HG03354 (cell line): ENCODE measurements at regions not wholly inside any gene's neighbourhood (a gene's known extent, or its start where the extent isn't known, plus 50 kb on each side); places are given as distances from the start of the nearest gene placed in this dataset.
"Not testable (repeated sequence)": the region's sequence is repeated elsewhere in the genome, so short reads cannot be mapped to it uniquely, and the experiment has no call there.

Experiments
- ATAC-seq: cut with Tn5 transposase; IDR thresholded peaks from one replicate; pipeline ENCODE4 v1.9.1; 2021; ENCODE audit warnings: mild to moderate bottlenecking; ENCODE audit not compliant: unreplicated experiment, poor library complexity, severe bottlenecking

DNA sequence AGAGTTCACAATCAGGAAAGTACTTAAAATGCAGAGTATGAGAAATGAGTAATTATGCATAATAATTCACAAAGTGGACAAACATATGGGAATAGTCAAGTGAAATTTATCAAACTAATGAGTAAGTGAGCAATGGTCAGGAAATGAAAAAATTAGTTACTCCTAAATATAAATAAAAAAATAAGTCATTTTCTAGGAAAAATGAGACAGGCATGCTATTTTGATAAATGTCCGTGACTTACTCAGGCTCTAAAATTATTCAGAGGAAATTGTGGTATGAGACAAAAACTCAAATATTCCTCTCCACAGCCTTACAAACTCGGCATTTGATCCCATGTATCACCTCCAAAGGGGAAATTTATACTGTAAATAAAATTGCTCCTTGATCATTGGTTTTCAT lies 181.2 kb downstream of the COX18 start:
- no peak for ATAC-seq

DNA sequence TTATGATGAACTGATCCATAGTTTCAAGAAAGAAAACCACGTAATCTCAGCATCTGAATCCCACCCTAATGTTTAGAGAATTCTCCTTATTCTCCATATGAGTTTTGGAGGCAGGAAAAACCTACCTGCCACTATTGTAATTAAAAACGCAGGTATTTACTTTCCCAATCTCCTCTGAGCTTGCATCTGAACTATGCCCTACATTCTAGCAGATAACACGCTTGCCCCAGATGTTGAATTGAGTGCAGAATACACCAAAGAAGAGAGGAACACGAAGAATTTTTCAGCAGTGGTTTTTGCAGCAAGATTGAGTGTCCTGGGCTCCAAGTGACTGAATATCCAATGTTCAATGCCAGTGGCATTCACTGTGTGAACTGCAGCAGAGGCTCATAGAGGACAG lies 182.4 kb downstream of the COX18 start:
- ATAC-seq, result no peak

DNA sequence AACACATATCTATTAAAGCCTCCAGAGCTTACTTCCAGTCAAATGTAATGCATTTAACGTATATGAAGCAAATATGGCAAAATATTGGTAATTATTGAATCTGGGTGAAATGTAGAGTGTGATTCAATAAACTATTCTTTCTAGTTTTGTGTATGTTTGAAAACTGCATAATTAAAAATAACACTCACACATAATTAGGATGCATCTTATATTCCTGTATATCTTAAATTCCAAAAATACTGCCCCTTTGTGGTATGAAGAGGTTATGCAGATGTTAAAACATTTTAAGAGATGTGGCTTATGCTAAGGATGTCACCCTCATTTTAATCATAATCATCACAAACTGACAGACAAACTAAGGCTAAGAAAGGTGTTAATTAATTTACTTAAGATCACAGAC lies 182.9 kb downstream of the COX18 start:
- no peak for ATAC-seq

DNA sequence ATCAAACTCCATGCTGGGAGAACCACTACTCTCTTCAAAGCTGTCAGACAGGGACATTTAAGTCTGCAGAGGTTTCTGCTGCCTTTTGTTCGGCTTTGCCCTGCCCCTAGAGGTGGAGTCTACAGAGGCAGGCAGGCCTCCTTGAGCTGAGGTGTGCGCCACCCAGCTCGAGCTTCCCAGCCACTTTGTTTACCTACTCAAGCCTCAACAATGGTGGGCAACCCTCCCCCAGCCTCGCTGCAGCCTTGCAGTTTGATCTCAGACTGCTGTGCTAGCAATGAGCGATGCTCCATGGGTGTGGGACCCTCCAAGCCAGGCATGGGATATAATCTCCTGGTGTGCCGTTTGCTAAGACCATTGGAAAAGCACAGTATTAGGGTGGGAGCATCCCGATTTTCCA lies 185.3 kb downstream of the COX18 start:
- ATAC-seq, result not testable (repeated sequence)

DNA sequence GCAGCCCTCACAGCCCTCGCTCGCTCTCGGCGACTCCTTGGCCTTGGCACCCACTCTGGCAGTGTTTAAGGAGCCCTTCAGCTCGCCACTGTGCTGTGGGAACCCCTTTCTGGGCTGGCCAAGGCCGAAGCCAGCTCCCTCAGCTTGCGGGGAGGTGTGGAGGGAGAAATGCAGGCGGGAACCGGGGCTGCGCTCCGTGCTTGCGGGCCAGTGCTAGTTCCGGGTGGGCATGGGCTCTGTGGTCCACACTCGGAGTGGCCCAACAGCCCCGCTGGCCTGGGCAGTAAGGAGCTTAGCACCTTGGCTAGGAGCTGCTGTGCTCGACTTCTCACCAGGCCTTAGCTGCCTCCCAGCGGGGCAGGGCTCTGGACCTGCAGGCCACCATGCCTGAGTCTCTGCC lies 192.6 kb downstream of the COX18 start:
- ATAC-seq, result no peak

DNA sequence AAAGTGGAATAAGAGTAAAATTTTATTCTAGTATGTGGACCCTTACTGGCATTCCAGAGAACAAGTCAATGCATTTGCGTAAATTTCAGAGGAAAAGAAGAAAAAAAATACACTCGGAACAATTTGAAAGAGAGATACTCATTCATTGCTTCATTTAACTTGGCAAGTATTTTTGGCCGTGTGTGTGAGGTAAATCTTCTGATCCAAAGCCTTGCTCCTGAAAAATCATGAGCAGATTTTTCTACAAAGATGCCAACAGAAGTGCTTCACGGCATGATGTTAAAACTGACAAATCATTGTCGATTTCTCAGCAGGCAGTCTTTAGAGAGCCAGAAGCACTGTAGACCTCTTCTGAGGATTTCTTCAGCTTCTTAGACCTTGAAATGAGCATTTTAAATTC lies 194.0 kb downstream of the COX18 start:
- ATAC-seq, result no peak

DNA sequence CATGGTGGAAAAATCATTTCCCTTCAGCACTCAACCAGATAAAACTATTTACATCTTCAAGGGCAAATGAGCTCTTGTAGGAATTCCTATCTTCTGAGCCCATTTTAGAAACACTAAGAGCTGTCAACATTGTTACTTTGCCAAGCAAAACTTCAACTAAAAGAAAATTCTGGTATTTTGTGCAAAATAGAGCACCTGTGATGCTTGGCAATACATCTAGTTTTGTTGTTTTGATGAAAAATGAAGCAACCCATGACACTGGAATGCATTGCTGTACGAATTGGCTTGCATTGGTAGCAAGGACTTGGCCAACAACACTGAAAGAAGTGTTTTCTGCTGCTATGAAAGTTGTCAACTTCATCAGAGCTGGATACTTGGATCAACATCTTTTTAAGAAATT lies 194.4 kb downstream of the COX18 start:
- no peak for ATAC-seq

DNA sequence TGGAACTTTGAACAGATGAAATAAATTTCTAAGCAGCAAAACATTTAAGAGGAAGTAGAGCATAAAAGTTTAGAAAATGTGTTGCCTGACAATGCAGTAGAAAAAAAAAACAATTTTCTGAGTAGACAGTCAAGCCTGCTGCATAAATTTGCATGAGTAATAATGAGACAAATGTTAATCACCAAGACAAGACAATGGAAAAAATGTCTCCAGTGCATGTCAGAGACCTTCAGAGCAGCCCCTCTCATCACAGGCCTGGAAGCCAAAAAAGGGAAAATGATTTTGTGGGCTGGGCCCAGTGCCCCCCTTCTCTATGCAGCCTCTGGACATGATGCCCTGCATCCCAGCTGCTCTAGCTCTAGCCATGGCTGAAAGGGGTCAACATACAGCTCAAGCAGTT lies 204.6 kb downstream of the COX18 start:
- no peak for ATAC-seq

DNA sequence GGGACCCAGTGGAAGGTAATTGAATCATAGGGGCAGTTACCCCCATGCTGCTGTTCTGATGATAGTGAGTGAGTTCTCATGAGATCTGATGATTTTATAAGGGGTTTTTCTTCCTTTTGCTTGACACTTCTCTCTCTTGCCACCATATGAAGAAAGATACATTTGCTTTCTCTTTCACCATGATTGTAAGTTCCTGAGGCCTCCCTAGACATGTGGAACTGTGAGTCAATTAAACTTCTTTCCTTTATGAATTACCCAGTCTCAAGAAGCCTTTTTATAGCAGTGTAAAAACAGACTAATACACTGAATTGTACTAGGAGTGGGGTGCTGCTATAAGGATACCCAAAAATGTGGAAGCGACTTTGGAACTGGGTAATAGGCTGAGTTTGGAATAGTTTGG lies 205.2 kb downstream of the COX18 start:
- ATAC-seq, result not testable (repeated sequence)

DNA sequence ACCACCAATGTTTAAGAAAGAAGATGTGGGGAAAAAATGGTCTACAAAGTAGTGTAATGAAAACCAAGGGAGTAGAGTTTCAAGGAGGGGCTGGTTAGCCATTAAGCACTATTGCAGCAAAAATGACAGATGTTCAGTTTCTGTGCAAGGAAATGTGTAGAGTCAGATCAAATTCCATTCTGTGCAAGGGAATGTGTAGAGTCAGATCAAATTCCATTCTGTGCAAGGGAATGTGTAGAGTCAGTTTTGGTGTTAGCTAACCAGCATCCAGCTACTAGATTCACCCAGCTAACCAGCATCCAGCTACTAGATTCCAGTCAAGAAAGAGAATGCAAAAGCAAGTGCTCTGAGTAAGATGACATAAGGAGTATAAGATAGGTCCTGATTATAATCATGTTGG lies 208.8 kb downstream of the COX18 start:
- ATAC-seq, result no peak

DNA sequence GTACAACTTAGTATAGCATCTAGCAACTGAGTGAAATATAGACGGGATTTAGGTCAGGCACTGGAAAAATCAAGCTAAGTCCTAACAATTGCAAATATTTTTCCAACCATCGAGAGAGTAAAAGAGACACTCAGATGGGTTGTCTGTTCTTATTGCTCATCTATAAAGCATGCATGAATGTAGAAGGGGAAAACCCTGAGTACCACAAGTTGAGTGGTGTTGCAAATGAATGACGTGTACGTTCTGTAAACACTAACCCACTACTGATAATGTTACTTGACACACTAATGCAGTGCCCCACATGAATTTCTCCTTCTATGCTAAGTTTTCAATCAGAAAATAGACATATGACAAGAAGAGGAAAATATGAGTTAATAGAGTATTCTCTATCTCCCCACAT lies 211.2 kb downstream of the COX18 start:
- ATAC-seq, result no peak

DNA sequence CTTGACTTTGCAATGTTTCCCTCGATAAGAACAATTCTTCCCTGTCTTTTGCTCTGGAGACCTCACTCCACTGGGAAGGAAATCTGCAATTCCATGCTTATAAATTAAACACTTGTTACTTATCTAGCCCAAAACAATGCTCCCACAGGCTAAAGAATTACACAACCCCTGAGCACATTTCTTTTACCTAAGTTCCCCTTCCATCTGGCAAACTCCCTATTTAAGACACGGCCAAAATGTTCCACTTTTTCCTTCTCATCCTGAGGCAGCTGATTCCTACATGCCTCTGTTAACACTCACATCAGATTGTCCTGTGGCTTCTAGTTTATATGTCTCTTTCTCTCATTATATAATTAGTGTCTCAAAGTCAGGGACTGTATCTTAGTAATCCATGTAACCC lies 211.7 kb downstream of the COX18 start:
- ATAC-seq, result no peak

DNA sequence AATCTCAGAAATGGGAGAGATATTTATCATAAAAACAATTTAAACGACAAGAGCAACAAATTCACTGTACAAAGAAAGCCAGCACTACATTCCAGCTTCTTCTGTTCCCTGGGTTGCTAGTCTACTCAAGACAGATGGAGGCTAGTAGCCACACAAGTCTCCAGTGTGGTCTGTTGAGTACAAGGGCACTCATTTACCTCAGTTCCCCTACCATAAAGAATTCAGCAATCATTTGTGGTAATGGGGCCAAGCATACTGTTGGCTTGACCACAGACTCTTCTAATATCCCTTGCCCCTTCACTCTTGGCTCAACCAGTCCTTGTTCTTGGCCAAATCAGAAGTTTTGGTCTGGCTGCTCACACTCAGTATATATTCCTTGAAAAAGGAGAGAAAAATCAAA lies 212.3 kb downstream of the COX18 start:
- no peak for ATAC-seq

DNA sequence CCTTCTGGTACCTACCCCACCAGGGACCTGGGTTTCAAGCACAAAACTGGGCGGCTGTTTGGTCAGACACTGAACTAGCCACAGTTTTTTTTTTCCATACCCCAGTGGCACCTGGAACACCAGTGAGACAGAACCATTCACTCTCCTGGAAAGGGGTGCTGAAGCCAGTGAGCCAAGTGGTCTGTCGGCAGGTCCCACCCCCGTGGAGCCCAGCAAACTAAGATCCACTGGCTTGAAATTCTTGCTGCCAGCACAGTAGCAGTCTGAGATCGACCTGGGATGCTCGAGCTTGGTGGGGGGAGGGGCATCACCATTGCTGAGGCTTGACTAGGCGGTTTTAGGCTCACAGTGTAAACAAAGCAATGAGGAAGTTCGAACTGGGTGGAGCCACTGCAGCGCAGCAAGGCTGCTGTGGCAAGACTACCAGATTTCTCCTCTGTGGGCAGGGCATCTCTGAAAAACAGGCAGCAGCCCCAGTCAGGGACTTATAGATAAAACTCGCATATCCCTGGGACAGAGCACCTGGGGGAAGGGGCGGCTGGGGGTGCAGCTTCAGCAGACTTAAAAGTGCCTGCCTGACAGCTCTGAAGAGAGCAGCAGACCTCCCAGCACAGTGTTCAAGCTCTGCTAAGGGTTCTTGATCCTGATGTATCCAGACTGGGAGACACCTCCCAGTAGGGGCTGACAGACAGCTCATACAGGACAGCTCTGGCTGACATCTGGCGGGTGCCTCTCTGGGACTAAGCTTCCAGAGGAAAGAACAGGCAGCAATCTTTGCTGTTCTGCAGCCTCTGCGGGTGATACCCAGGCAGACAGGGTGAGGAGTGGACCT lies 223.0 kb downstream of the COX18 start:
- no peak for ATAC-seq

DNA sequence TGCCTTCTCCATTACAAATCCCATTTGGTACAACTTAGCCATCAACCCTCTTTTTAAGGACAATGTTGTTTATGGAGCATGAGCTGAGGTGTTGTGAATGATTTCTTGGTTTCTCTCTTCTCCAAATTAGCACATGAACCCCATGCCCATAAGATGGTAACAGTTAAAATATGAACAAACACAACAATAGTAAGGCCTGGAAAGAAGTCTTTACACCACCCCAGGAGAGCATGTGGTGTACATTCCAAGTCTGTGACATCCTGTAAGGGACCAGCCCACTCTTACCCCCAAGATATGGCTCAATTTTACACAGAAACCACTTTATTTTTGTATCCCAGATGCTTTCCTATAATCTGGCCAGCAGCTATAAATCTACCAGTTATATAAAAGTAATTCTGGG lies 226.1 kb downstream of the COX18 start:
- ATAC-seq, result no peak

DNA sequence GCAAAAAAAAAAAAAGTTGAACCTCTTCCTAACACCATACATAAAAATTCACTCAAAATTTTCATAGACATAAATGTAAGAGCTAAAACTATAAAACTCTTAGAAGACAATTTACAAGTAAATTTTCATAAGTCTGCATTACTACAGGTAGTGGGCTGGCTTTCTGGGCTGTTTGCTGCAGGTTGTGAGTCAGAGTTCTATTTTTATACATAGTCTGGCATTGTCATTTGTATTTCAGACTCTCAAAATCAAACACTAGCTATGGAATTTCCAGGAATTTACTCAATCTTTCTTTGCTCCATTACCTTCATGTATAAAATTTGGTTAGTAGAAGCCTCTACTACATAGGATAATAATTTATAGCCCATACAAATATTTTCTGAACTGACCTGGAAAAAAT lies 227.2 kb downstream of the COX18 start:
- ATAC-seq, result no peak

DNA sequence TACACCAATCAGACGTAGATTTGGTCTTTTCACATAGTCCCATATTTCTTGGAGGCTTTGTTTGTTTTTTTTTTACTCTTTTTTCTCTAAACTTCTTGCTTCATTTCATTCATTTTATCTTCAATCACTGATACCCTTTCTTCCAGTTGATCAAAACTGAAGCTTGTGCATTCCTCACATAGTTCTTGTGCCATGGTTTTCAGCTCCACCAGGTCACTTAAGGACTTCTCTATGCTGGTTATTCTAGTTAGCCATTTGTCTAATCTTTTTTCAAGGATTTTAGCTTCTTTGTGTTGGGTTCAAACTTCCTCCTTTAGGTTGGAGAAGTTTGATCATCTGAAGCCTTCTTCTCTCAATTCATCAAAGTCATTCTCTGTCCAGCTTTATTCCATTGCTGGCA lies 229.3 kb downstream of the COX18 start:
- not testable (repeated sequence) for ATAC-seq

DNA sequence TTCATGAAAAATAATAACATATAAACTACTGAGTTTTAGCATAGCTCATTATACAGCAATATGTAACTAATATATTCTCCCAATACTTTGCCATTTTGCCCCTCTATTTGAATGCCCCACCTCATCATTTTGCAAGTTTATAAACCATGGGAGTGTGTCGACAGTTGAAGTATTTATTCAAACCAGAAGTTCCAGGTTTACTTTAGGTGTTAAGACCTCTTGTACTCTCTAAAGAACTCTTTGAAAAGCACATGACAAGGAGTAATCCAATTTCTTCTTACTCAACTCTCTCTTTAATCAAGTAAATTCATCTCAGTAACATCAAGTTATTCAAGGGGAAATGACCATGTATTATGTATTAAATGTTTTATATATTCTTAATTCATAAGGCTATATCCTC lies 240.7 kb downstream of the COX18 start:
- ATAC-seq, result no peak

DNA sequence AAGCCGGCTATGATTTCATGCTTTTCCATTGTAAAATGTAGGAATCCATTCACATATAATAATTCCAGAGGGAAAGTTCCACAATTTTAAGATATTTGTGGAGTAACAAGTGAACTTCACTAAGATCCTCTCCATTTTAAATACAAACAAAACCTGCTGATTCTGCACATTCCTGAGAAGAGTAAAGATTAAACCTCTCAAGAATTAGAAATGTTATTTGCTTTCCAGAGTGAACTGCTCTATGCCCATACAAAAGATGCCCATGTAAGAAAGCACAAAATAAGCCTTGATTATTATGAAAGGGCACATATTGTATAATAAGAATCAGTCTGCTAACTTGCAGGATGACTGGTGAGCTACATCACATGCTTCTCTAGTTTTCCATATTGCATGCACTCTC lies 241.5 kb downstream of the COX18 start:
- no peak for ATAC-seq

DNA sequence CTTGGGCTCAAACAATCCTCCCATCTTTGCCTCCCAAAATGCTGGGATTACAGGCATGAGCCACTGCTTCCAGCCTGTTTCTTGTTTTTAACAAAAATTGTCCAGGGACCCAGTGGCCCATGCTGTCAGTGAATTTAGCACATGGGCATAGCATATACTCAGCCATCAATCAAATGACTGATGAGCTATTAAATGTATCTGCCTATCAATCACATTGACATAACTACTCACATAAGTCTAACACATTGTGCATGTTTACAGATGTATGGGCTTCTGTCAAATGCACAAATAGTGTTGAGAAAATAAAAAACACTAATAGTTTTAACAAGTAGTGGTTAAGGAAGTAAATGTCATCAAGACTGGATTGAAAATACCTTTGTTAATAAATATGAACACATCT lies 249.4 kb downstream of the COX18 start:
- ATAC-seq, result no peak

DNA sequence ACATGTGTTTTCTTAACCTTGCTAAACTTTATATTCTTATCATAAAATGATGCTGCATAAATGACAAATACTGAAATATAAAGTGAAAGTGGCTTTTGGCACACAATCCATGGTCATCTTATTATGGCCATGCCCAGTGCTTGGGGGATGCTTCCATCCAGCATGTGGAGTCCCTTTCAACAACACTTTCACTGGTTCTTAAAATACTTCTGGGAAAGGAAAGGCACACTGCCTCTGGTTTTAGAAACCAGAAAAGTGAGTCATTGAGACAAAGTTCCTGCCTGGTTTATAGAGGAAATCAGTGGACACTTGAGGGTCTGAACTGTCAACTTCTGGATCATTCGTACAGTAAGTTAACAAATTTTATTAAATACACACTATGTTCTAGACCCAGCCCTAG lies 248.0 kb upstream of the ADAMTS3 start:
- no peak for ATAC-seq

DNA sequence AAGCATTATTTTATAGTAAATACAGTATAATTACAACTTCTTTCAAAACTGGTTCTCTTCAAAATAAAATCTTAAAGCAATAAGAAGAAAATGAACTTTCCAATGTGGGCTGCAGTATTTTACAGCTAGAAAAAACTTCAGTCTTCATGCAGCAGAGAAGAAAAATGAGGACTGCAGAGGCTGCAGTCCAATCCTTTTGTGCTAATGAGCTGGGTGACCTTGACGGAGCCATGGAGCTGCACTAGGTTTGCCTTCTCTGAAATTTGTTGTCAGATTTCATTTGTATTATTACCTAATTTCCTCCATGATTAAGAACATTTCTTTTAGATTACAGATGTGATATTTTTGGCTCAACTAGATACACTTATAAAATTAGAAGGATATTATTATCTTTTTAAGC lies 245.2 kb upstream of the ADAMTS3 start:
- ATAC-seq, result no peak
